HEK293T (cell line): ENCODE measurements at regions not wholly inside any gene's neighbourhood (a gene's known extent, or its start where the extent isn't known, plus 50 kb on each side); places are given as distances from the start of the nearest gene placed in this dataset.

ENCODE experiments used
- ARNT ChIP-seq: fragments of 450-650 bp; IDR thresholded peaks from 2 replicates; pipeline ENCODE4 v1.6.1; 2017; ENCODE audit warnings: mild to moderate bottlenecking
- BHLHE40 ChIP-seq: fragments of 450-650 bp; IDR thresholded peaks from 2 replicates; pipeline ENCODE4 v1.6.1; 2016; ENCODE audit warnings: mild to moderate bottlenecking, moderate library complexity, borderline replicate concordance
- CTBP1 ChIP-seq: fragments of 450-650 bp; IDR thresholded peaks from 2 replicates; pipeline ENCODE4 v1.6.1; 2016; ENCODE audit warnings: borderline replicate concordance
- FOXA1 ChIP-seq: fragments of 450-650 bp; IDR thresholded peaks from 2 replicates; pipeline ENCODE4 v1.6.1; 2016; ENCODE audit warnings: mild to moderate bottlenecking
- FOXK2 ChIP-seq: fragments of 450-650 bp; IDR thresholded peaks from 2 replicates; pipeline ENCODE4 v1.6.1; 2016; ENCODE audit warnings: mild to moderate bottlenecking
- FOXM1 ChIP-seq: fragments of 450-650 bp; IDR thresholded peaks from 2 replicates; pipeline ENCODE4 v1.6.1; 2017; ENCODE audit warnings: mild to moderate bottlenecking, borderline replicate concordance
- LEF1 ChIP-seq: fragments of 450-650 bp; IDR thresholded peaks from 2 replicates; pipeline ENCODE4 v1.6.1; 2017; ENCODE audit warnings: mild to moderate bottlenecking, borderline replicate concordance
- PKNOX1 ChIP-seq: fragments of 450-650 bp; IDR thresholded peaks from 2 replicates; pipeline ENCODE4 v1.6.1; 2016
- SP1 ChIP-seq: fragments of 450-650 bp; IDR thresholded peaks from 2 replicates; pipeline ENCODE4 v1.6.1; 2017
- SUZ12 ChIP-seq: fragments of 450-650 bp; IDR thresholded peaks from 2 replicates; pipeline ENCODE4 v1.6.1; 2016; ENCODE audit warnings: mild to moderate bottlenecking
- TARDBP ChIP-seq: fragments of 450-650 bp; IDR thresholded peaks from 2 replicates; pipeline ENCODE4 v1.6.1; 2016
- ZNF384 ChIP-seq: fragments of 450-650 bp; IDR thresholded peaks from 2 replicates; pipeline ENCODE4 v1.6.1; 2016

DNA sequence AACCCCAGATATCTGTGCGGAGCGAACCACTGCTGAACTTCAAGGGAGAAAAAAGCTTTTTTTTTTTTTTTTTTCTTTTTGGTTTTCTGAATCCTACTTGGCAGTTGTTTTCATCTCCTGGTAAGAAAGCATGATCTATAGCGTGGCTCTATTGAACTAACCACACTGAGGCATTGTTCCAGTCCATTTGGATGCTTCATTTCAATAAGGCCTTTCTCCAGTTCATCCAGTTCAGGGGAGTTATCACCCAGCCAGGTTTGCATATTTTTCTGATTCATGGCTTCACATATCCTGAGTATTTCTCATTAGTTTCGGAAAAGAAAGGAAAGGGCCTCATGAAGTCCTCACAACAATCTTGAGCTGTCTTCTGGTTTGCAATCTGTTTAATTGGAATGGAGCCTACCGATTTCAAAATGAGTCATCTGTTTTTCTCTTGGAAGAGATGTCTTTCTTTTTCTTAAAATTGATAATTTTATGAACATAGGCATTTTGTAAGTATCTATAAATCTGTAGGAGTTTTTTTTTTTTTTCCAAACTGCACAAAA lies 93.1 kb upstream of the STEAP4 start:
- TF ChIP-seq BHLHE40 (no peak), ARNT (no peak), FOXM1 (no peak), FOXA1 (no peak), SP1 (no peak), FOXK2 (no peak), LEF1 (no peak), ZNF384 (no peak), TARDBP (no peak), CTBP1 (no peak), SUZ12 (no peak), PKNOX1 (no peak)
